ENCODE measurements at regions not wholly inside any gene's neighbourhood (a gene's known extent, or its start where the extent isn't known, plus 50 kb on each side); places are given as distances from the start of the nearest gene placed in this dataset.

GRCh38 chr5:174355208-174355612, 309.7 kb downstream of the NSG2 start:
- Mint-ChIP-seq H3K4me3 (no peak overlapping the region), H3K36me3 (no peaks in the 10 kb centered on the region), H3K9me3 (no peaks in the 10 kb centered on the region), H3K27me3 (ENCODE audit: insufficient read depth, low read depth) (peaks cover 2% of the 10 kb centered on the region), H3K27ac (no peak overlapping the region), H3K4me1 (peaks cover 8% of the 10 kb centered on the region)
- no peak for DNase-seq (ENCODE audit: low spot score)
- no peaks in the 10 kb centered on the region for H3K79me2 ChIP-seq (ENCODE audit: low read depth)
- H3K4me1 ChIP-seq = no peaks in the 10 kb centered on the region
- H3K9me3 ChIP-seq (ENCODE audit: low read depth) = no peaks in the 10 kb centered on the region
- H4K20me1 ChIP-seq (ENCODE audit: low read depth) = no peaks in the 10 kb centered on the region
- H3K27ac ChIP-seq = no peak overlapping the region
- H3K9ac ChIP-seq = no peak overlapping the region
- H3K4me3 ChIP-seq = no peak overlapping the region
- no peak for TF ChIP-seq CTCF (IDR thresholded peaks at IDR 0.05)
- TF ChIP-seq EZH2 (IDR thresholded peaks at IDR 0.05) = no peak
- no peak for TF ChIP-seq EZH2phosphoT487 (IDR thresholded peaks at IDR 0.05)
- no peaks in the 10 kb centered on the region for H3K27me3 ChIP-seq
- no peaks in the 10 kb centered on the region for H3F3A ChIP-seq (ENCODE audit: low read depth)
- no peaks in the 10 kb centered on the region for H3K36me3 ChIP-seq
- H3K4me2 ChIP-seq = no peak overlapping the region
- H2AFZ ChIP-seq (replicated peaks) = no peak overlapping the region

GRCh38 chr5:174355995-174356394, 310.5 kb downstream of the NSG2 start:
- Mint-ChIP-seq H3K27me3 (ENCODE audit: insufficient read depth, low read depth) (no peaks in the 10 kb centered on the region), H3K27ac (no peak overlapping the region), H3K4me1 (peaks cover 8% of the 10 kb centered on the region), H3K9me3 (no peaks in the 10 kb centered on the region), H3K4me3 (no peak overlapping the region), H3K36me3 (no peaks in the 10 kb centered on the region)
- H3K9ac ChIP-seq = no peak overlapping the region
- no peak overlapping the region for H3K4me2 ChIP-seq
- H3K4me1 ChIP-seq = no peaks in the 10 kb centered on the region
- H3K36me3 ChIP-seq = no peaks in the 10 kb centered on the region
- H3K27me3 ChIP-seq = no peaks in the 10 kb centered on the region
- no peak overlapping the region for H3K4me3 ChIP-seq
- H2AFZ ChIP-seq (replicated peaks) = no peak overlapping the region
- no peaks in the 10 kb centered on the region for H4K20me1 ChIP-seq (ENCODE audit: low read depth)
- H3F3A ChIP-seq (ENCODE audit: low read depth) = no peaks in the 10 kb centered on the region
- no peaks in the 10 kb centered on the region for H3K79me2 ChIP-seq (ENCODE audit: low read depth)
- TF ChIP-seq CTCF (IDR thresholded peaks at IDR 0.05) (no peak), EZH2phosphoT487 (IDR thresholded peaks at IDR 0.05) (no peak), EZH2 (IDR thresholded peaks at IDR 0.05) (no peak)
- DNase-seq (ENCODE audit: low spot score) = no peak
- H3K9me3 ChIP-seq (ENCODE audit: low read depth) = no peaks in the 10 kb centered on the region
- no peak overlapping the region for H3K27ac ChIP-seq

- no peak overlapping the region for H3K9ac ChIP-seq
- peaks cover 8% of the 10 kb centered on the region for H3K4me1 Mint-ChIP-seq
Measured at GRCh38 chr5:174356536-174356935, 311.0 kb downstream of the NSG2 start.

More at GRCh38 chr5:174356536-174356935, 311.0 kb downstream of the NSG2 start:
- no peaks in the 10 kb centered on the region for H3K27me3 Mint-ChIP-seq (ENCODE audit: insufficient read depth, low read depth)
- H3K27ac ChIP-seq = no peak overlapping the region
- H2AFZ ChIP-seq (replicated peaks) = no peak overlapping the region
- H3K27ac Mint-ChIP-seq = no peak overlapping the region
- no peaks in the 10 kb centered on the region for H3K9me3 ChIP-seq (ENCODE audit: low read depth)
- no peaks in the 10 kb centered on the region for H4K20me1 ChIP-seq (ENCODE audit: low read depth)
- H3K4me3 ChIP-seq = no peak overlapping the region
- no peak for DNase-seq (ENCODE audit: low spot score)
- H3K27me3 ChIP-seq = no peaks in the 10 kb centered on the region
- H3K4me1 ChIP-seq = no peaks in the 10 kb centered on the region
- no peaks in the 10 kb centered on the region for H3K36me3 Mint-ChIP-seq
- no peak overlapping the region for H3K4me3 Mint-ChIP-seq
- no peak for TF ChIP-seq CTCF (IDR thresholded peaks at IDR 0.05)
- TF ChIP-seq EZH2 (IDR thresholded peaks at IDR 0.05) = no peak
- no peak for TF ChIP-seq EZH2phosphoT487 (IDR thresholded peaks at IDR 0.05)
- H3K79me2 ChIP-seq (ENCODE audit: low read depth) = no peaks in the 10 kb centered on the region
- H3K36me3 ChIP-seq = no peaks in the 10 kb centered on the region
- H3K9me3 Mint-ChIP-seq = no peaks in the 10 kb centered on the region
- no peaks in the 10 kb centered on the region for H3F3A ChIP-seq (ENCODE audit: low read depth)
- no peak overlapping the region for H3K4me2 ChIP-seq

Data from neural progenitor cell (in vitro differentiated cells).